ENCODE measurements at regions not wholly inside any gene's neighbourhood (a gene's known extent, or its start where the extent isn't known, plus 50 kb on each side); places are given as distances from the start of the nearest gene placed in this dataset.

DNA sequence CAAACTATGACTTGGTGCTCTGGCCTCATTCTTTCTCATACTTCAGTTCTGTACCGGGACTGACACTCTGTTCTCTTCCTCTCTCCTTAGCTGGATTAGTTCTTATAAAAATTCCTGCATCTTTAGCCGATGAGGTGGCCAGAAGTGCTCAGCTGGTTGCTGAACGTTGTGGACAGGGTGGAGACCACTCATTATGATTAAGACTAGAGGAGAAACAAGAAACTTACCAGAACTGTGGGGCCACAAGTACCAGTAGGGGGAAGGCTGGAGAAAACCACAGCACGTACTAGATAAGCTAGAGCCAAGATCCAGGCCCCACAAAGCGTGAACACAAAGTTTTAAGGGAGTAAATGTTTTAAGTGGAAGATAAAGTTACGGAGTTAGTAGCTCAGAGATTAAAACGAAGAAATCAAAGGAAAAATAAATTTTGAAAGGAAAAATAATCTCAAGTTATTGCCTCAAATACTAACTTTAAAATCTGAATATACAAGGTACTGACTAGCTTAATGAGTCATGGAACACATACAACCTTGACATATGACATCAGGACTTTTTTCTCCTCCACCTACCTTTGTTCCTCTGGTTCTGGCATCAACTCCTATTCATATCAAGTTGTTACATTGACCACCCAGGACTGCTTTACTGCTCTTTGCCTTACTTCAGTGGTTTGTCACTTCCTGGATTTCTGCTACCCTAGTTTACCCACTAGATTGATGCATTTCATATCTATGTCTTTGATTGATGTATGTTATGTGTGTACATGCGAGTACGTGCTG is 469.0 kb downstream of the TFEC start:
- no TSS peak for BruUV-seq (replicated peaks)
- POLR2A ChIA-PET, result no interaction called here
- H3K27ac ChIP-seq (ENCODE audit: insufficient read depth, low read depth, low read length), result no peak overlapping the region
- no peak overlapping the region for H3K9ac ChIP-seq (replicated peaks; ENCODE audit: extremely low read depth, insufficient read depth, low read length)
- intact Hi-C loops (cut with micrococcal nuclease) (no loop called here), dilution Hi-C loops (cut with MboI; ENCODE audit: extremely low pct_ligation_motif_present, low sequenced_read_pairs) (no loop called here)
- no peak overlapping the region for H3K4me3 ChIP-seq (replicated peaks in 1 of 3; ENCODE audit: insufficient read depth in 1 of 3, low read depth in 1 of 3, low read length in 3 of 3)
- H3K4me1 ChIP-seq (ENCODE audit: control insufficient read depth, extremely low read depth, insufficient read depth, low read length), result no peaks in the 10 kb centered on the region
- no peaks in the 10 kb centered on the region for H3K9me3 ChIP-seq (replicated peaks; ENCODE audit: control insufficient read depth, insufficient read depth, low read length)
- CTCF ChIA-PET, result interaction anchor here (0.8 kb wide), 1 partner anchor 16 kb away, joined by 3 read pairs; no protein-coding TSS in a partner anchor
- FAIRE-seq (no peak), DNase-seq (ENCODE audit: low read depth, low spot score) (no peak)
- no peaks in the 10 kb centered on the region for H3K27me3 ChIP-seq (ENCODE audit: control insufficient read depth in 2 of 2, insufficient read depth in 2 of 2, low read length in 2 of 2)
- TF ChIP-seq, protein P1, sequence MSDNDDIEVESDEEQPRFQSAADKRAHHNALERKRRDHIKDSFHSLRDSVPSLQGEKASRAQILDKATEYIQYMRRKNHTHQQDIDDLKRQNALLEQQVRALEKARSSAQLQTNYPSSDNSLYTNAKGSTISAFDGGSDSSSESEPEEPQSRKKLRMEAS (IDR thresholded peaks at IDR 0.05; ENCODE audit: insufficient read depth, insufficient read length), result no peak
- TF ChIP-seq JUN (IDR thresholded peaks at IDR 0.05; ENCODE audit: borderline replicate concordance, insufficient read depth, insufficient read length, low read depth) (no peak), POLR2AphosphoS5 (IDR thresholded peaks at IDR 0.05; ENCODE audit: insufficient read depth, low read depth, low read length) (no peak), POLR2A (IDR thresholded peaks at IDR 0.05; ENCODE audit: low read depth, low read length) (no peak), EZH2 (IDR thresholded peaks at IDR 0.05; ENCODE audit: borderline replicate concordance, low read depth, low read length, severe bottlenecking) (no peak), GATA2 (IDR thresholded peaks at IDR 0.05; ENCODE audit: insufficient read depth, insufficient read length, low read depth, low read length) (no peak), MYC (IDR thresholded peaks at IDR 0.05; ENCODE audit: low read depth, low read length) (no peak), FOS (IDR thresholded peaks at IDR 0.05; ENCODE audit: borderline replicate concordance, insufficient read depth, low read length) (no peak)
- TF ChIP-seq, protein P2, sequence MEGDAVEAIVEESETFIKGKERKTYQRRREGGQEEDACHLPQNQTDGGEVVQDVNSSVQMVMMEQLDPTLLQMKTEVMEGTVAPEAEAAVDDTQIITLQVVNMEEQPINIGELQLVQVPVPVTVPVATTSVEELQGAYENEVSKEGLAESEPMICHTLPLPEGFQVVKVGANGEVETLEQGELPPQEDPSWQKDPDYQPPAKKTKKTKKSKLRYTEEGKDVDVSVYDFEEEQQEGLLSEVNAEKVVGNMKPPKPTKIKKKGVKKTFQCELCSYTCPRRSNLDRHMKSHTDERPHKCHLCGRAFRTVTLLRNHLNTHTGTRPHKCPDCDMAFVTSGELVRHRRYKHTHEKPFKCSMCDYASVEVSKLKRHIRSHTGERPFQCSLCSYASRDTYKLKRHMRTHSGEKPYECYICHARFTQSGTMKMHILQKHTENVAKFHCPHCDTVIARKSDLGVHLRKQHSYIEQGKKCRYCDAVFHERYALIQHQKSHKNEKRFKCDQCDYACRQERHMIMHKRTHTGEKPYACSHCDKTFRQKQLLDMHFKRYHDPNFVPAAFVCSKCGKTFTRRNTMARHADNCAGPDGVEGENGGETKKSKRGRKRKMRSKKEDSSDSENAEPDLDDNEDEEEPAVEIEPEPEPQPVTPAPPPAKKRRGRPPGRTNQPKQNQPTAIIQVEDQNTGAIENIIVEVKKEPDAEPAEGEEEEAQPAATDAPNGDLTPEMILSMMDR (IDR thresholded peaks at IDR 0.05; ENCODE audit: extremely low read depth in 1 of 2, insufficient read depth in 1 of 2, low read depth in 1 of 2, low read length in 2 of 2), result no peak
- H3K36me3 ChIP-seq (ENCODE audit: control insufficient read depth in 2 of 2, extremely low read depth in 1 of 2, insufficient read depth in 2 of 2, low read length in 2 of 2), result no peaks in the 10 kb centered on the region
- H3K4me2 ChIP-seq (ENCODE audit: insufficient read depth, low read length), result no peak overlapping the region
- H3K79me2 ChIP-seq (ENCODE audit: control insufficient read depth, insufficient read depth, low read length), result no peaks in the 10 kb centered on the region
- H4K20me1 ChIP-seq (replicated peaks; ENCODE audit: control insufficient read depth, extremely low read depth, insufficient read depth, low read length), result no peaks in the 10 kb centered on the region
- no peak overlapping the region for H2AFZ ChIP-seq (ENCODE audit: low read depth, low read length)
- no peaks in the 10 kb centered on the region for H3K9me1 ChIP-seq (replicated peaks; ENCODE audit: control insufficient read depth, extremely low read depth, insufficient read depth, low read length)

All from endothelial cell of umbilical vein (primary cell).